ENCODE measurements at regions not wholly inside any gene's neighbourhood (a gene's known extent, or its start where the extent isn't known, plus 50 kb on each side); places are given as distances from the start of the nearest gene placed in this dataset.
"Not testable (repeated sequence)": the region's sequence is repeated elsewhere in the genome, so short reads cannot be mapped to it uniquely, and the experiment has no call there.

DNA sequence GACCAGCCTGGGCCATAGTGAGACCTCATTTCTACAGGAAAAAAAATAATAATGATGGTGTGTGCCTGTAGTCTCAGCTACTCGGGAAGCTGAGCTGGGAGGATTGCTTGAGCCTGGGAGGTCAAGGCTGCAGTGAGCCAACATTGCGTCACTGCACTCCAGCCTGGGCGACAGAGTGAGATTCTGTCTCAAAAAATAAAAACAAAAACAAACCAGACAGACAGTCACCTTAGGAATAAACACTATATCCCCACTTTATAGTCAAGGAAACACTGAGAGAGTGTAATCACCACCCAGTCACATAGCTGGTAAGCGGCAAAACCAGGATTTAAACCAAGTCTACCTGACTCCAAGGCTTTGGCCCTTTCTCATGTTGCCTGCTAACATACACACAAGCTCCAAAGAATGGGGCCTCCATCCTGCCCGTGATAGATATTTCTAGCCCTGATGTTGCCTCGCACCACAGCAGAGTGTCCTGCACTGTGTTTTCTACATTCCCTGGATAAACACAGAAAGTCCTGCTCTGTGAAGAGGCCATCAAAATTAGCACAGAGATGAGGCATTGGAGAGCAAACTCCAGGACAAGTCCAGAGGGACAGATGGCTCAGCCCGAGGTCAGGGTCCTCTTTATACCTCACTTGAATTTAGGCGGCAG is 66.1 kb upstream of the SMURF2 start:
- H3K4me3 ChIP-seq (ENCODE audit: low read depth, low read length) = no peak overlapping the region

DNA sequence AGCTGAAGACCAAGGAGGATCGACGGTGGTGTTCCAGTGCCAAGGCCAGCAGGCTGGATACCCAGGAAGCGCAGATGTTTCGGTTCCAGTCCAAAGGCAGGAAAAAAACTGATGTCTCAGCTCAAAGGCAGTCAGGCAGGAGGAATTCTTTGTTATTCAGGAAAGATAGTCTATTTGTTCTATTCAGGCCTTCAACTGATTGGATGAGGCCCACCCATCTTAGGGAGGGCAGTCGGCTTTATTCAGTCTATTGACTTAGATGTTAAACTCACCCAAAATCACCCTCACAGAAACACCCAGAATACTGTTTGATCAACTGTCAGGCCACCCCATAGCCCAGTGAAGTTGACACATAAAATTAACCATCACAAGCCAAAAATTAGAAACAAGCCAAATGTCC is 63.9 kb upstream of the SMURF2 start:
- H3K4me3 ChIP-seq (ENCODE audit: low read depth, low read length) = not testable (repeated sequence)

GRCh38 chr17:64724246-64724645 is 62.1 kb upstream of the SMURF2 start:
- H3K4me3 ChIP-seq (ENCODE audit: low read depth, low read length) = not testable (repeated sequence)

GRCh38 chr17:64723781-64724180 is 61.7 kb upstream of the SMURF2 start:
- no peak overlapping the region for H3K4me3 ChIP-seq (ENCODE audit: low read depth, low read length)

- H3K4me3 ChIP-seq (ENCODE audit: low read depth, low read length) = not testable (repeated sequence)
Observed at GRCh38 chr17:64721556-64721955, 59.4 kb upstream of the SMURF2 start.

GRCh38 chr17:64720253-64720652 is 58.1 kb upstream of the SMURF2 start:
- H3K4me3 ChIP-seq (ENCODE audit: low read depth, low read length) = not testable (repeated sequence)

GRCh38 chr17:64719517-64719916 is 57.4 kb upstream of the SMURF2 start:
- H3K4me3 ChIP-seq (ENCODE audit: low read depth, low read length) = not testable (repeated sequence)

DNA sequence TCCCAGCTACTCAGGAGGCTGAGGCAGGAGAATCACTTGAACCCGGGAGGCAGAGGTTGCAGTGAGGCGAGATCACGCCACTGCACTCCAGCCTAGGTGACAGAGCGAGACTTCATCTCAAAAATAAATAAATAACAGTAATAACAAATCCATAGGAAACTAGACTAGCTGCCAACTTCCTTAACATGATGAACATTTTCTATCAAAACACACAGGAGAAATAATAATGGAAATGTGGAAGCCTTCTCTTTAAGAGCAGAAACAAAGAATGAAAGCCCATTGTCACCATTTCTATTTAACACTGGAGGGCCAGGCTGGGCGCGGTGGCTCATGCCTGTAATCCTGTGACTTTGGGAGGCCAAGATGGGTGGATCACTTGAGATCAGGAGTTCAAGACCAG is 56.7 kb upstream of the SMURF2 start:
- H3K4me3 ChIP-seq (ENCODE audit: low read depth, low read length) = not testable (repeated sequence)

- no peak overlapping the region for H3K4me3 ChIP-seq (ENCODE audit: low read depth, low read length)
Observed at GRCh38 chr17:64718058-64718457, 56.0 kb upstream of the SMURF2 start.

DNA sequence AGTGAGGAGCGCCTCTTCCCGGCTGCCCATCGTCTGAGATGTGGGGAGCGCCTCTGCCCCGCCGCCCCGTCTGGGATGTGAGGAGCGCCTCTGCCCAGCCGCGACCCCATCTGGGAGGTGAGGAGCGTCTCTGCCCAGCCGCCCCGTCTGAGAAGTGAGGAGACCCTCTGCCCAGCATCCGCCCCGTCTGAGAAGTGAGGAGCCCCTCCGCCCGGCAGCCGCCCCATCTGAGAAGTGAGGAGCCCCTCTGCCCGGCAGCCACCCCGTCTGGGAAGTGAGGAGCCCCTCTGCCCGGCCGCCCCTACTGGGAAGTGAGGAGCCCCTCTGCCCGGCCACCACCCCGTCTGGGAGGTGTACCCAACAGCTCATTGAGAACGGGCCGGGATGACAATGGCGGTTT is 54.4 kb upstream of the SMURF2 start:
- not testable (repeated sequence) for H3K4me3 ChIP-seq (ENCODE audit: low read depth, low read length)

GRCh38 chr17:64713786-64714185 is 51.7 kb upstream of the SMURF2 start:
- not testable (repeated sequence) for H3K4me3 ChIP-seq (ENCODE audit: low read depth, low read length)

GRCh38 chr17:64712557-64713351 is 50.6 kb upstream of the SMURF2 start:
- H3K4me3 ChIP-seq (ENCODE audit: low read depth, low read length) = not testable (repeated sequence)

Measured in iPS-11a (cell line).